ENCODE measurements at regions not wholly inside any gene's neighbourhood (a gene's known extent, or its start where the extent isn't known, plus 50 kb on each side); places are given as distances from the start of the nearest gene placed in this dataset.

GRCh38 chr6:209432-210103, 82.7 kb upstream of the DUSP22 start:
- no peak overlapping the region for H3K27ac ChIP-seq
- TF ChIP-seq CTCF (conservative IDR thresholded peaks at IDR 0.05) (no peak), ZFX (IDR thresholded peaks at IDR 0.05) (no peak)

- H3K27ac ChIP-seq: no peak overlapping the region
- no peak for TF ChIP-seq ZFX (IDR thresholded peaks at IDR 0.05)
- TF ChIP-seq CTCF (conservative IDR thresholded peaks at IDR 0.05): no peak
These were observed 82.2 kb upstream of the DUSP22 start for GRCh38 chr6:210104-210456.

GRCh38 chr6:210778-211374, 81.4 kb upstream of the DUSP22 start:
- TF ChIP-seq CTCF (conservative IDR thresholded peaks at IDR 0.05) (no peak), ZFX (IDR thresholded peaks at IDR 0.05) (no peak)
- no peak overlapping the region for H3K27ac ChIP-seq

- TF ChIP-seq CTCF (conservative IDR thresholded peaks at IDR 0.05) (no peak), ZFX (IDR thresholded peaks at IDR 0.05) (no peak)
- no peak overlapping the region for H3K27ac ChIP-seq
These were observed 80.3 kb upstream of the DUSP22 start for GRCh38 chr6:211871-212497.

- H3K27ac ChIP-seq: no peak overlapping the region
- TF ChIP-seq CTCF (conservative IDR thresholded peaks at IDR 0.05) (no peak), ZFX (IDR thresholded peaks at IDR 0.05) (no peak)
These were observed 79.0 kb upstream of the DUSP22 start for GRCh38 chr6:213284-213683.

GRCh38 chr6:214428-214827, 77.9 kb upstream of the DUSP22 start:
- H3K27ac ChIP-seq: no peak overlapping the region
- TF ChIP-seq CTCF (conservative IDR thresholded peaks at IDR 0.05): no peak
- no peak for TF ChIP-seq ZFX (IDR thresholded peaks at IDR 0.05)

- TF ChIP-seq CTCF (conservative IDR thresholded peaks at IDR 0.05) (no peak), ZFX (IDR thresholded peaks at IDR 0.05) (no peak)
- H3K27ac ChIP-seq: no peak overlapping the region
These were observed 76.8 kb upstream of the DUSP22 start for GRCh38 chr6:215335-216034.

All from C4-2B (cell line).